Ishikawa (cell line): ENCODE measurements at regions not wholly inside any gene's neighbourhood (a gene's known extent, or its start where the extent isn't known, plus 50 kb on each side); places are given as distances from the start of the nearest gene placed in this dataset.

Experiments
- CEBPB ChIP-seq: IDR thresholded peaks from 2 replicates; pipeline ENCODE4 v1.6.1; 2012
- CREB1 ChIP-seq: IDR thresholded peaks from 2 replicates; pipeline ENCODE4 v1.6.1; 2012; ENCODE audit warnings: low read depth
- EGR1 ChIP-seq: IDR thresholded peaks from 2 replicates; pipeline ENCODE4 v1.6.1; 2012
- EP300 ChIP-seq: IDR thresholded peaks from 2 replicates; pipeline ENCODE4 v1.6.1; 2012; ENCODE audit warnings: borderline replicate concordance
- FOXM1 ChIP-seq: IDR thresholded peaks from 2 replicates; pipeline ENCODE4 v1.6.1; 2012; ENCODE audit warnings: low read depth, borderline replicate concordance
- NFIC ChIP-seq: IDR thresholded peaks from 2 replicates; pipeline ENCODE4 v1.6.1; 2012
- RAD21 ChIP-seq: IDR thresholded peaks from 2 replicates; pipeline ENCODE4 v1.6.1; 2012; ENCODE audit warnings: low read depth
- TAF1 ChIP-seq: IDR thresholded peaks from 2 replicates; pipeline ENCODE4 v1.6.1; 2012; ENCODE audit warnings: low read depth, mild to moderate bottlenecking
- TCF12 ChIP-seq: IDR thresholded peaks from 2 replicates; pipeline ENCODE4 v1.6.1; 2012; ENCODE audit warnings: low read depth
- TEAD4 ChIP-seq: IDR thresholded peaks from 2 replicates; pipeline ENCODE4 v1.6.1; 2012
- YY1 ChIP-seq: IDR thresholded peaks from 2 replicates; pipeline ENCODE4 v1.6.1; 2012; ENCODE audit warnings: low read depth
- ZBTB7A ChIP-seq: IDR thresholded peaks from 2 replicates; pipeline ENCODE4 v1.6.1; 2012; ENCODE audit warnings: low read depth
- TF ChIP-seq, protein P1 (sequence below): IDR thresholded peaks from 2 replicates; pipeline ENCODE4 v1.6.1; 2012
- TF ChIP-seq, protein P2 (sequence below): IDR thresholded peaks from 2 replicates; pipeline ENCODE4 v1.6.1; 2012; ENCODE audit warnings: low read depth, mild to moderate bottlenecking

- TF ChIP-seq NFIC = no peak
- no peak for TF ChIP-seq CREB1
- no peak for TF ChIP-seq CEBPB
- TF ChIP-seq ZBTB7A = no peak
- TF ChIP-seq EGR1 = no peak
- TF ChIP-seq FOXM1 = no peak
- TF ChIP-seq, protein P1, sequence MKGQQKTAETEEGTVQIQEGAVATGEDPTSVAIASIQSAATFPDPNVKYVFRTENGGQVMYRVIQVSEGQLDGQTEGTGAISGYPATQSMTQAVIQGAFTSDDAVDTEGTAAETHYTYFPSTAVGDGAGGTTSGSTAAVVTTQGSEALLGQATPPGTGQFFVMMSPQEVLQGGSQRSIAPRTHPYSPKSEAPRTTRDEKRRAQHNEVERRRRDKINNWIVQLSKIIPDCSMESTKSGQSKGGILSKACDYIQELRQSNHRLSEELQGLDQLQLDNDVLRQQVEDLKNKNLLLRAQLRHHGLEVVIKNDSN = no peak
- TF ChIP-seq, protein P2, sequence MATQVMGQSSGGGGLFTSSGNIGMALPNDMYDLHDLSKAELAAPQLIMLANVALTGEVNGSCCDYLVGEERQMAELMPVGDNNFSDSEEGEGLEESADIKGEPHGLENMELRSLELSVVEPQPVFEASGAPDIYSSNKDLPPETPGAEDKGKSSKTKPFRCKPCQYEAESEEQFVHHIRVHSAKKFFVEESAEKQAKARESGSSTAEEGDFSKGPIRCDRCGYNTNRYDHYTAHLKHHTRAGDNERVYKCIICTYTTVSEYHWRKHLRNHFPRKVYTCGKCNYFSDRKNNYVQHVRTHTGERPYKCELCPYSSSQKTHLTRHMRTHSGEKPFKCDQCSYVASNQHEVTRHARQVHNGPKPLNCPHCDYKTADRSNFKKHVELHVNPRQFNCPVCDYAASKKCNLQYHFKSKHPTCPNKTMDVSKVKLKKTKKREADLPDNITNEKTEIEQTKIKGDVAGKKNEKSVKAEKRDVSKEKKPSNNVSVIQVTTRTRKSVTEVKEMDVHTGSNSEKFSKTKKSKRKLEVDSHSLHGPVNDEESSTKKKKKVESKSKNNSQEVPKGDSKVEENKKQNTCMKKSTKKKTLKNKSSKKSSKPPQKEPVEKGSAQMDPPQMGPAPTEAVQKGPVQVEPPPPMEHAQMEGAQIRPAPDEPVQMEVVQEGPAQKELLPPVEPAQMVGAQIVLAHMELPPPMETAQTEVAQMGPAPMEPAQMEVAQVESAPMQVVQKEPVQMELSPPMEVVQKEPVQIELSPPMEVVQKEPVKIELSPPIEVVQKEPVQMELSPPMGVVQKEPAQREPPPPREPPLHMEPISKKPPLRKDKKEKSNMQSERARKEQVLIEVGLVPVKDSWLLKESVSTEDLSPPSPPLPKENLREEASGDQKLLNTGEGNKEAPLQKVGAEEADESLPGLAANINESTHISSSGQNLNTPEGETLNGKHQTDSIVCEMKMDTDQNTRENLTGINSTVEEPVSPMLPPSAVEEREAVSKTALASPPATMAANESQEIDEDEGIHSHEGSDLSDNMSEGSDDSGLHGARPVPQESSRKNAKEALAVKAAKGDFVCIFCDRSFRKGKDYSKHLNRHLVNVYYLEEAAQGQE = no peak
- no peak for TF ChIP-seq TAF1
- no peak for TF ChIP-seq TEAD4
- TF ChIP-seq EP300 = no peak
- no peak for TF ChIP-seq RAD21
- TF ChIP-seq YY1 = no peak
Observed at GRCh38 chr12:16716928-16717327, 111.0 kb upstream of the LMO3 start.

- no peak for TF ChIP-seq EGR1
- TF ChIP-seq RAD21 = no peak
- no peak for TF ChIP-seq TEAD4
- no peak for TF ChIP-seq CEBPB
- TF ChIP-seq, protein P2 = no peak
- no peak for TF ChIP-seq ZBTB7A
- TF ChIP-seq CREB1 = no peak
- TF ChIP-seq FOXM1 = no peak
Observed at GRCh38 chr12:16692099-16692498, 86.1 kb upstream of the LMO3 start.

DNA sequence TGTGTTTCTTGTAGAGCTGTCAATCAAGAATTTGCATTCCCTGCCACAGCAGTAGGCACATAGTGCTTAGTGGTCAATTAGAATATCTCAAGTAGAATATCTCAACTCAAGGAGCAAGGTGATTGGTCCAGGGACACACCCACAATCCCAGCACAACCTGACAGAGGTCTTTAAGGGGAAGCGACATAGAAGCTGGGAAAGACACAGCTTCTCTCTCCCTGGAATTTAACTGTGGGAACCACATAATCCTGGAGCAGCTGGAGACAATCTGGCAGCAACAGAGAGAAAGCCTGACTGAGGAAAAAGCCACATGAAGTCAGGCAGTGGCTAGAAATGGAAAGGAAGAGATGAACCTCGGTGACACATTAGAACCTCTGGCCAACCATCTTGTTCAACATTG lies 85.7 kb upstream of the LMO3 start:
- TF ChIP-seq FOXM1 (no peak), EGR1 (no peak), TCF12 (no peak), ZBTB7A (no peak), YY1 (no peak), RAD21 (no peak), NFIC (no peak), CEBPB (no peak)
- TF ChIP-seq, protein P2 = no peak

DNA sequence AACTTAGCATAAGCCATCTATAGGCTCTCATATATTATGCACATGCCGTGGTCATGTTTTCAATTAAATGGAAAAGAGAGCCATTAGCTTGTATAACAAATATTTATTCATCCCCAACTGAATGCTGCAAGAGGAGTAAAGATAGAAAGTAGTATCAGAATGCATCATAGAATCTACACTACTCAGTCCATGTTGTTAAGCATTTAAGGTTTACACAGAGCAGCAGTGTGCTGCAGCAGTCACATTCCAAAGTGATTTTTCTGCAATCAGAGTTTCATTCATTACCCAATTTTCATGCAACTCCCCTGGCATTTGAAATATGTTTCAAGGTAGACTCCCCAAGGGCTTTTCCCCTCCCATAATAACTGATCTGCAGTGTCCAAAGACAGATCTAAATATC lies 82.2 kb upstream of the LMO3 start:
- TF ChIP-seq RAD21 (no peak), TAF1 (no peak)

DNA sequence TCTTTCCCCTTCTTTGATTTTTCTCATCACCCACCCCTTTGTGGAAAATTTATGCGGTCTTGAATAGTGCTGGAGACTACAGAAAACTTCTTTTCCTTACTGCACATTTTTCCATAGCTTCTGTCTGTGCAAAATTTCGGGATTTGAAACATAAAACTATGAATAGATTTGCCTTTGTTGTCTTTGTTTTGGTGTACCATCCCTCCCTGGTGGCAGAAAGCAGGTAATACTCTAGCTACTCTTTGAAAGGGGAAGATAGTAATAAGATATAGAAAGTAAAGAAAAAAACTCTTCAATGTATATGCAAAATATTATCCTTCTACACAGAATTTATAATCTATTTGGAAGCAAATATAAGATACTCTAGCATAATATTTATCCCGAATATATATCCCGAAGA lies 79.1 kb upstream of the LMO3 start:
- no peak for TF ChIP-seq TCF12
- TF ChIP-seq, protein P1 = no peak
- no peak for TF ChIP-seq CREB1
- peak; percentile 54 for TF ChIP-seq RAD21
- TF ChIP-seq, protein P2 = no peak
- TF ChIP-seq CEBPB = no peak
- no peak for TF ChIP-seq TAF1
- TF ChIP-seq ZBTB7A = no peak
- TF ChIP-seq FOXM1 = no peak
